NCI-H446 (cell line): ENCODE measurements at regions not wholly inside any gene's neighbourhood (a gene's known extent, or its start where the extent isn't known, plus 50 kb on each side); places are given as distances from the start of the nearest gene placed in this dataset.
A peak's percentile ranks its signal among the peaks of the same experiment; 100 is the strongest.
"Not testable (repeated sequence)": the region's sequence is repeated elsewhere in the genome, so short reads cannot be mapped to it uniquely, and the experiment has no call there.

ENCODE experiments used
- DNase-seq, 2 experiments: peaks; one replicate each; lab custom pipeline; 2025; lab: John Stamatoyannopoulos, UW

- no peak for DNase-seq
These were observed 277.4 kb downstream of the NKX6-1 start for GRCh38 chr4:84221704-84222103.

- no peak for DNase-seq
These were observed 278.1 kb downstream of the NKX6-1 start for GRCh38 chr4:84220990-84221389.

- DNase-seq = no peak
These were observed 279.4 kb downstream of the NKX6-1 start for GRCh38 chr4:84219656-84220055.

GRCh38 chr4:84218031-84218430 lies 281.1 kb downstream of the NKX6-1 start:
- DNase-seq = peak; percentile 46 to 74

- no peak for DNase-seq
These were observed 283.9 kb downstream of the NKX6-1 start for GRCh38 chr4:84215217-84215616.

GRCh38 chr4:84206226-84206625 lies 292.9 kb downstream of the NKX6-1 start:
- DNase-seq = not testable (repeated sequence)

- no peak for DNase-seq
These were observed 309.9 kb downstream of the NKX6-1 start for GRCh38 chr4:84189144-84189543.

- DNase-seq = no peak
These were observed 319.7 kb downstream of the NKX6-1 start for GRCh38 chr4:84179409-84179808.

- DNase-seq = no peak
These were observed 321.1 kb downstream of the NKX6-1 start for GRCh38 chr4:84177831-84178542.

- DNase-seq = no peak
These were observed 323.1 kb downstream of the NKX6-1 start for GRCh38 chr4:84176016-84176415.

GRCh38 chr4:84171871-84172270 lies 327.2 kb downstream of the NKX6-1 start:
- DNase-seq = no peak

GRCh38 chr4:84167564-84167963 lies 331.5 kb downstream of the NKX6-1 start:
- DNase-seq = no peak

- DNase-seq = no peak
These were observed 332.0 kb downstream of the NKX6-1 start for GRCh38 chr4:84167093-84167492.

- DNase-seq = no peak
These were observed 332.6 kb downstream of the NKX6-1 start for GRCh38 chr4:84166486-84166885.

- DNase-seq = no peak
These were observed 334.9 kb downstream of the NKX6-1 start for GRCh38 chr4:84164201-84164600.

- no peak for DNase-seq
These were observed 339.3 kb downstream of the NKX6-1 start for GRCh38 chr4:84159762-84160161.

GRCh38 chr4:84158670-84159069 lies 340.4 kb downstream of the NKX6-1 start:
- DNase-seq = no peak

- peak; percentile 13 to 22 for DNase-seq
These were observed 347.5 kb downstream of the NKX6-1 start for GRCh38 chr4:84151574-84151973.

GRCh38 chr4:84150177-84150576 lies 348.9 kb downstream of the NKX6-1 start:
- DNase-seq = no peak

GRCh38 chr4:84147831-84148230 lies 351.3 kb downstream of the NKX6-1 start:
- DNase-seq = no peak

GRCh38 chr4:84146300-84146959 lies 352.7 kb downstream of the NKX6-1 start:
- DNase-seq = no peak

GRCh38 chr4:84145176-84145575 lies 353.9 kb downstream of the NKX6-1 start:
- DNase-seq = no peak

GRCh38 chr4:84126911-84127310 lies 372.2 kb downstream of the NKX6-1 start:
- not testable (repeated sequence) for DNase-seq
